ENCODE measurements at regions not wholly inside any gene's neighbourhood (a gene's known extent, or its start where the extent isn't known, plus 50 kb on each side); places are given as distances from the start of the nearest gene placed in this dataset.

GRCh38 chrX:39377157-39377556 is 575.9 kb downstream of the MID1IP1 start:
- Histone ChIP-seq H3K27ac (ENCODE audit: insufficient read depth, low read length) (no peak overlapping the region), H4K20me1 (ENCODE audit: insufficient read depth, low read length) (no peaks in the 10 kb centered on the region), H3K9me3 (ENCODE audit: control insufficient read depth, insufficient read depth, low read length) (peaks cover 2% of the 10 kb centered on the region; the same call in 1 of the 2 replicates), H3K79me1 (ENCODE audit: low read depth in 1 of 2, low read length in 2 of 2) (no peaks in the 10 kb centered on the region), H4K8ac (ENCODE audit: low read depth in 2 of 2, low read length in 2 of 2) (no peak overlapping the region), H3K14ac (replicated peaks; ENCODE audit: low read depth, low read length) (no peak overlapping the region), H2BK20ac (ENCODE audit: low read depth, low read length) (no peak overlapping the region), H2AK9ac (replicated peaks; ENCODE audit: low read depth, low read length, poor library complexity) (no peak overlapping the region), H2BK5ac (ENCODE audit: low read depth, low read length, poor library complexity, severe bottlenecking) (no peak overlapping the region), H3K56ac (ENCODE audit: extremely low read depth, insufficient read depth, low read length) (no peak overlapping the region), H3K18ac (ENCODE audit: low read depth, low read length) (no peak overlapping the region), H3K9ac (ENCODE audit: low read depth, low read length) (no peak overlapping the region), H3K4me3 (ENCODE audit: insufficient read depth, low read depth, low read length) (no peak overlapping the region), H2BK120ac (ENCODE audit: low read depth, low read length) (no peak overlapping the region), H2AK5ac (ENCODE audit: low read depth, low read length) (no peak overlapping the region), H3K9me1 (ENCODE audit: insufficient read depth, low read length) (no peaks in the 10 kb centered on the region), H3K4me1 (ENCODE audit: control insufficient read depth, insufficient read depth, low read length) (no peaks in the 10 kb centered on the region), H4K91ac (ENCODE audit: insufficient read depth, low read depth, low read length) (no peak overlapping the region), H4K5ac (ENCODE audit: low read depth, low read length) (no peak overlapping the region), H3K4me2 (ENCODE audit: low read depth, low read length) (no peak overlapping the region), H3K27me3 (ENCODE audit: control insufficient read depth, insufficient read depth, low read length) (peaks cover 22% of the 10 kb centered on the region), H2BK15ac (ENCODE audit: low read depth, low read length) (no peak overlapping the region), H3K36me3 (ENCODE audit: control insufficient read depth, insufficient read depth, low read length) (no peaks in the 10 kb centered on the region), H3K23ac (ENCODE audit: low read depth, low read length) (no peak overlapping the region), H2AFZ (replicated peaks; ENCODE audit: low read length, poor library complexity) (no peak overlapping the region), H3K4ac (ENCODE audit: low read depth, low read length) (no peak overlapping the region)
- intact Hi-C loops (cut with micrococcal nuclease): no loop called here
- in situ Hi-C loops (cut with MboI; ENCODE audit: low sequenced_read_pairs): no loop called here
- ATAC-seq (ENCODE audit: low read depth) (no peak), DNase-seq (no peak)
- ChIA-PET POLR2A (ENCODE audit: unreplicated experiment) (no interaction called here), CTCF (interaction anchor here (0.7 kb wide), 1 partner anchor 12 kb away, joined by 3 read pairs; no protein-coding TSS in a partner anchor)
- no peak for TF ChIP-seq USF2 (IDR thresholded peaks at IDR 0.05; ENCODE audit: low read depth, low read length)
- no peak for TF ChIP-seq NFE2L2 (IDR thresholded peaks at IDR 0.05; ENCODE audit: low read depth, low read length)
- TF ChIP-seq MAFK (IDR thresholded peaks at IDR 0.05; ENCODE audit: low read depth, low read length): no peak
- dilution Hi-C loops (cut with HindIII; ENCODE audit: low sequenced_read_pairs, unreplicated experiment): no loop called here
- BruUV-seq (replicated peaks): no TSS peak

Measured in IMR-90 (cell line).